HepG2 (cell line): ENCODE measurements at regions not wholly inside any gene's neighbourhood (a gene's known extent, or its start where the extent isn't known, plus 50 kb on each side); places are given as distances from the start of the nearest gene placed in this dataset.

Source experiments
- ATAC-seq: fragments of 200-7000 bp; cut with Tn5 transposase; 3 replicates; pipeline ENCODE4 v1.9.1; 2020; ENCODE audit warnings: mild to moderate bottlenecking, moderate library complexity
- BruUV-seq: library from RNA; stranded (reverse); fragments of 400-500 nt; replicated peaks from 2 replicates; lab custom pipeline; 2021; lab: Mats Ljungman, UMichigan
- CTCF ChIA-PET: fragments of 300-600 bp; formaldehyde crosslinking; extraction: SDS; loops from one replicate; lab custom pipeline; 2021; ENCODE audit warnings: low total read pairs, inconsistent platforms, low intra/inter-chr PET ratio; lab: Yijun Ruan, JAX
- POLR2A ChIA-PET: fragments of 350-600 bp; sonication (Branson Sonifier 250); formaldehyde crosslinking; loops from one replicate; lab custom pipeline; 2020; ENCODE audit warnings: antibody characterized with exemption, inconsistent platforms; lab: Yijun Ruan, JAX
- DNase-seq: peaks from one replicate; pipeline ENCODE4 v3.0.0-alpha.2; 2015; ENCODE audit warnings: low spot score
- FAIRE-seq: peaks from 3 replicates; lab custom pipeline; 2011; peaks lifted over from hg19 to GRCh38; lab: Jason Lieb, UNC
- H2AFZ ChIP-seq: one replicate; pipeline ENCODE4 v1.6.1; 2011; ENCODE audit warnings: low read length, inconsistent platforms
- H3K27ac ChIP-seq: fragments of 300-600 bp; 3 replicates; pipeline ENCODE4 v1.8.0; 2011; ENCODE audit warnings: mixed run types, mild to moderate bottlenecking, mixed read lengths, low read length, inconsistent platforms; ENCODE audit not compliant: insufficient read depth; ENCODE audit errors: extremely low read length
- H3K27me3 ChIP-seq, 2 experiments: fragments of 200-600 bp in 1 of 2; 2 replicates in 1 of 2; 3 replicates in 1 of 2; pipeline versions ENCODE4 v1.6.0 to v1.8.0; 2011; ENCODE audit warnings: low read length in 2 of 2, mild to moderate bottlenecking in 2 of 2, moderate library complexity in 2 of 2, inconsistent platforms in 1 of 2; ENCODE audit not compliant: insufficient read depth in 2 of 2, control insufficient read depth in 1 of 2
- H3K36me3 ChIP-seq, 2 experiments: fragments of 200-600 bp in 1 of 2; replicated peaks in 1 of 2; 2 replicates in 1 of 2; 3 replicates in 1 of 2; pipeline versions ENCODE4 v1.5.1 to v1.8.0; 2011; ENCODE audit warnings: low read length in 2 of 2, inconsistent platforms in 1 of 2; ENCODE audit not compliant: insufficient read depth in 2 of 2, control insufficient read depth in 1 of 2
- H3K4me1 ChIP-seq: 2 replicates; pipeline ENCODE4 v1.5.1; 2012; ENCODE audit warnings: low read length, inconsistent platforms; ENCODE audit not compliant: insufficient read depth
- H3K4me2 ChIP-seq: 2 replicates; pipeline ENCODE4 v1.6.0; 2011; ENCODE audit warnings: low read depth, low read length, inconsistent platforms
- H3K4me3 ChIP-seq, 3 experiments: fragments of 200-600 bp in 1 of 3; sonication (generic), shearing (Covaris generic) in 1 of 3; replicated peaks in 1 of 3; 2 replicates each; pipeline ENCODE4 v1.5.1; 2011 to 2016; ENCODE audit warnings: low read length in 3 of 3, inconsistent platforms in 2 of 3, low read depth in 2 of 3, mild to moderate bottlenecking in 2 of 3, control low read depth in 1 of 3, mixed read lengths in 1 of 3; ENCODE audit not compliant: insufficient read depth in 1 of 3
- H3K79me2 ChIP-seq: one replicate; pipeline ENCODE4 v1.6.1; 2011; ENCODE audit warnings: low read length, inconsistent platforms; ENCODE audit not compliant: insufficient read depth
- H3K9ac ChIP-seq: 2 replicates; pipeline ENCODE4 v1.6.0; 2011; ENCODE audit warnings: mild to moderate bottlenecking, low read depth, low read length, inconsistent platforms; ENCODE audit not compliant: insufficient read depth
- H3K9me3 ChIP-seq: 2 replicates; pipeline ENCODE4 v1.5.1; 2012; ENCODE audit warnings: mild to moderate bottlenecking, low read length
- H4K20me1 ChIP-seq: 2 replicates; pipeline ENCODE4 v1.6.0; 2011; ENCODE audit warnings: inconsistent platforms, mild to moderate bottlenecking, low read length, moderate library complexity; ENCODE audit not compliant: insufficient read depth
- ARID2 ChIP-seq: sonication (generic); formaldehyde crosslinking; IDR thresholded peaks from 2 replicates; pipeline ENCODE4 v1.8.1; 2022; ENCODE audit warnings: mild to moderate bottlenecking, missing genetic modification reagents, borderline replicate concordance
- ATRX ChIP-seq: sonication (generic); formaldehyde crosslinking; IDR thresholded peaks from 2 replicates; pipeline ENCODE4 v1.4.0; 2020; ENCODE audit warnings: missing genetic modification reagents, borderline replicate concordance
- GTF2F1 ChIP-seq: fragments of 150-350 bp; IDR thresholded peaks from 2 replicates; pipeline ENCODE4 v1.6.1; 2014; ENCODE audit warnings: low read length
- KAT7 ChIP-seq: IDR thresholded peaks from 2 replicates; pipeline ENCODE4 v1.6.1; 2018; ENCODE audit warnings: borderline replicate concordance, missing compliant biosample characterization
- KLF9 ChIP-seq: IDR thresholded peaks from 2 replicates; pipeline ENCODE4 v1.6.1; 2016; ENCODE audit warnings: low read depth
- MYNN ChIP-seq: sonication (generic); formaldehyde crosslinking; IDR thresholded peaks from 2 replicates; pipeline ENCODE4 v1.4.0; 2020; ENCODE audit warnings: mild to moderate bottlenecking, low read depth, missing genetic modification reagents
- PLRG1 ChIP-seq: fragments of 450-650 bp; conservative IDR thresholded peaks from 2 replicates; pipeline ENCODE4 v1.6.1; 2016
- RBAK ChIP-seq: sonication (generic); formaldehyde crosslinking; IDR thresholded peaks from 2 replicates; pipeline ENCODE4 v1.5.1; 2020; ENCODE audit warnings: mild to moderate bottlenecking, missing genetic modification reagents
- SMC3 ChIP-seq: IDR thresholded peaks from 2 replicates; pipeline ENCODE4 v1.6.1; 2011; ENCODE audit warnings: low read length, improper control_type of control experiment
- TEAD3 ChIP-seq: optimal IDR thresholded peaks from 2 replicates; pipeline ENCODE3; 2016; ENCODE audit warnings: borderline replicate concordance
- TSC22D2 ChIP-seq: sonication (generic); formaldehyde crosslinking; IDR thresholded peaks from 2 replicates; pipeline ENCODE4 v1.5.1; 2020; ENCODE audit warnings: missing genetic modification reagents, mild to moderate bottlenecking, borderline replicate concordance
- ZNF546 ChIP-seq: sonication (generic); formaldehyde crosslinking; conservative IDR thresholded peaks from 2 replicates; pipeline ENCODE4 v1.8.1; 2023; ENCODE audit warnings: mild to moderate bottlenecking, missing genetic modification reagents
- WGBS: methylation state at CpG from one replicate; pipeline ENCODE4 v1.1.6; 2017; ENCODE audit warnings: low lambda C conversion rate; 5-methylcytosine and 5-hydroxymethylcytosine counted together
- in situ Hi-C: cut with HindIII; loops from 2 replicates; pipeline ENCODE4 v1.10.0; 2017; ENCODE audit warnings: low pct_unique_long_range_greater_than_20kb; ENCODE audit not compliant: extremely low pct_ligation_motif_present
- intact Hi-C: fragments of 100-400 bp; cut with micrococcal nuclease; formaldehyde crosslinking; loops from one replicate; pipeline ENCODE4 v1.10.0; 2022; ENCODE audit not compliant: unreplicated experiment
- TF ChIP-seq, protein P1 (sequence below): sonication (generic); formaldehyde crosslinking; IDR thresholded peaks from 2 replicates; pipeline ENCODE4 v1.9.0; 2021; ENCODE audit warnings: missing genetic modification reagents, mild to moderate bottlenecking, borderline replicate concordance
- TF ChIP-seq, protein P2 (sequence below): sonication (generic); formaldehyde crosslinking; IDR thresholded peaks from 2 replicates; pipeline ENCODE4 v1.4.0; 2020; ENCODE audit warnings: missing genetic modification reagents
- TF ChIP-seq, protein P3 (sequence below): sonication (generic); formaldehyde crosslinking; IDR thresholded peaks from 2 replicates; pipeline ENCODE4 v1.8.1; 2022; ENCODE audit warnings: low read depth, mild to moderate bottlenecking, missing genetic modification reagents

DNA sequence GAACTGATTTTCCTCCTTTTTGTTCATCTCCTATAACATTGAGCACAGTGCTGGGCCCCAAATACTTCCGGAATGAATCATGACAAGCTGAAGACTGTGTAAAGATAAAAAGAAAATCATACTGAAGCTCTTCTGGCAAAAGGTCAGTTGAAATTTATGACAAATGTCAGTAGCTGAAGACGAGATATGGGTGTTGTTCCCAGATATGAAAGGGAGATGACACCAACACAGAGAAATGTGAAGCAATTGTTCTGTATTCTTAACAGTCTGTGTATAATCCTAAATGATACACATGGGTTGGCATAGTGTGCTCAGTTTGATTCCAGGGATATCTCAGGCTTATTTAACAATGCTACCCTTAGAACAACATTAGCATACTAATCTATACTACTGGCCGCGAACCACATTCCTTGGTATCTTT, 170.5 kb upstream of the PITX2 start:
- 51% methylated on average over 4 of the region's 4 CpGs for WGBS
- CTCF ChIA-PET, result no interaction called here
- no peak for FAIRE-seq

More for the DNA sequence above, 170.5 kb upstream of the PITX2 start:
- no peak overlapping the region for H3K4me3 ChIP-seq
- in situ Hi-C loops, result no loop called here
- no peaks in the 10 kb centered on the region for H3K79me2 ChIP-seq
- no peaks in the 10 kb centered on the region for H3K27me3 ChIP-seq
- H3K4me1 ChIP-seq, result no peaks in the 10 kb centered on the region
- no peaks in the 10 kb centered on the region for H3K9me3 ChIP-seq
- H3K27ac ChIP-seq, result no peak overlapping the region
- no peaks in the 10 kb centered on the region for H4K20me1 ChIP-seq
- ATAC-seq (no peak), DNase-seq (no peak)
- no TSS peak for BruUV-seq
- TF ChIP-seq, protein P1, sequence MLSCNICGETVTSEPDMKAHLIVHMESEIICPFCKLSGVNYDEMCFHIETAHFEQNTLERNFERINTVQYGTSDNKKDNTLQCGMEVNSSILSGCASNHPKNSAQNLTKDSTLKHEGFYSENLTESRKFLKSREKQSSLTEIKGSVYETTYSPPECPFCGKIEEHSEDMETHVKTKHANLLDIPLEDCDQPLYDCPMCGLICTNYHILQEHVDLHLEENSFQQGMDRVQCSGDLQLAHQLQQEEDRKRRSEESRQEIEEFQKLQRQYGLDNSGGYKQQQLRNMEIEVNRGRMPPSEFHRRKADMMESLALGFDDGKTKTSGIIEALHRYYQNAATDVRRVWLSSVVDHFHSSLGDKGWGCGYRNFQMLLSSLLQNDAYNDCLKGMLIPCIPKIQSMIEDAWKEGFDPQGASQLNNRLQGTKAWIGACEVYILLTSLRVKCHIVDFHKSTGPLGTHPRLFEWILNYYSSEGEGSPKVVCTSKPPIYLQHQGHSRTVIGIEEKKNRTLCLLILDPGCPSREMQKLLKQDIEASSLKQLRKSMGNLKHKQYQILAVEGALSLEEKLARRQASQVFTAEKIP (CRISPR knock-in tag), result no peak
- TF ChIP-seq KAT7 (CRISPR knock-in tag) (no peak), SMC3 (no peak), ARID2 (CRISPR knock-in tag) (no peak), RBAK (CRISPR knock-in tag) (no peak), PLRG1 (no peak), GTF2F1 (no peak), MYNN (CRISPR knock-in tag) (no peak), ZNF546 (CRISPR knock-in tag) (no peak), KLF9 (CRISPR knock-in tag) (no peak), TSC22D2 (CRISPR knock-in tag) (no peak), TEAD3 (no peak), ATRX (CRISPR knock-in tag) (no peak)
- TF ChIP-seq, protein P2, sequence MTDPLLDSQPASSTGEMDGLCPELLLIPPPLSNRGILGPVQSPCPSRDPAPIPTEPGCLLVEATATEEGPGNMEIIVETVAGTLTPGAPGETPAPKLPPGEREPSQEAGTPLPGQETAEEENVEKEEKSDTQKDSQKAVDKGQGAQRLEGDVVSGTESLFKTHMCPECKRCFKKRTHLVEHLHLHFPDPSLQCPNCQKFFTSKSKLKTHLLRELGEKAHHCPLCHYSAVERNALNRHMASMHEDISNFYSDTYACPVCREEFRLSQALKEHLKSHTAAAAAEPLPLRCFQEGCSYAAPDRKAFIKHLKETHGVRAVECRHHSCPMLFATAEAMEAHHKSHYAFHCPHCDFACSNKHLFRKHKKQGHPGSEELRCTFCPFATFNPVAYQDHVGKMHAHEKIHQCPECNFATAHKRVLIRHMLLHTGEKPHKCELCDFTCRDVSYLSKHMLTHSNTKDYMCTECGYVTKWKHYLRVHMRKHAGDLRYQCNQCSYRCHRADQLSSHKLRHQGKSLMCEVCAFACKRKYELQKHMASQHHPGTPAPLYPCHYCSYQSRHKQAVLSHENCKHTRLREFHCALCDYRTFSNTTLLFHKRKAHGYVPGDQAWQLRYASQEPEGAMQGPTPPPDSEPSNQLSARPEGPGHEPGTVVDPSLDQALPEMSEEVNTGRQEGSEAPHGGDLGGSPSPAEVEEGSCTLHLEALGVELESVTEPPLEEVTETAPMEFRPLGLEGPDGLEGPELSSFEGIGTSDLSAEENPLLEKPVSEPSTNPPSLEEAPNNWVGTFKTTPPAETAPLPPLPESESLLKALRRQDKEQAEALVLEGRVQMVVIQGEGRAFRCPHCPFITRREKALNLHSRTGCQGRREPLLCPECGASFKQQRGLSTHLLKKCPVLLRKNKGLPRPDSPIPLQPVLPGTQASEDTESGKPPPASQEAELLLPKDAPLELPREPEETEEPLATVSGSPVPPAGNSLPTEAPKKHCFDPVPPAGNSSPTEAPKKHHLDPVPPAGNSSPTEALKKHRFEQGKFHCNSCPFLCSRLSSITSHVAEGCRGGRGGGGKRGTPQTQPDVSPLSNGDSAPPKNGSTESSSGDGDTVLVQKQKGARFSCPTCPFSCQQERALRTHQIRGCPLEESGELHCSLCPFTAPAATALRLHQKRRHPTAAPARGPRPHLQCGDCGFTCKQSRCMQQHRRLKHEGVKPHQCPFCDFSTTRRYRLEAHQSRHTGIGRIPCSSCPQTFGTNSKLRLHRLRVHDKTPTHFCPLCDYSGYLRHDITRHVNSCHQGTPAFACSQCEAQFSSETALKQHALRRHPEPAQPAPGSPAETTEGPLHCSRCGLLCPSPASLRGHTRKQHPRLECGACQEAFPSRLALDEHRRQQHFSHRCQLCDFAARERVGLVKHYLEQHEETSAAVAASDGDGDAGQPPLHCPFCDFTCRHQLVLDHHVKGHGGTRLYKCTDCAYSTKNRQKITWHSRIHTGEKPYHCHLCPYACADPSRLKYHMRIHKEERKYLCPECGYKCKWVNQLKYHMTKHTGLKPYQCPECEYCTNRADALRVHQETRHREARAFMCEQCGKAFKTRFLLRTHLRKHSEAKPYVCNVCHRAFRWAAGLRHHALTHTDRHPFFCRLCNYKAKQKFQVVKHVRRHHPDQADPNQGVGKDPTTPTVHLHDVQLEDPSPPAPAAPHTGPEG (CRISPR knock-in tag), result no peak
- TF ChIP-seq, protein P3, sequence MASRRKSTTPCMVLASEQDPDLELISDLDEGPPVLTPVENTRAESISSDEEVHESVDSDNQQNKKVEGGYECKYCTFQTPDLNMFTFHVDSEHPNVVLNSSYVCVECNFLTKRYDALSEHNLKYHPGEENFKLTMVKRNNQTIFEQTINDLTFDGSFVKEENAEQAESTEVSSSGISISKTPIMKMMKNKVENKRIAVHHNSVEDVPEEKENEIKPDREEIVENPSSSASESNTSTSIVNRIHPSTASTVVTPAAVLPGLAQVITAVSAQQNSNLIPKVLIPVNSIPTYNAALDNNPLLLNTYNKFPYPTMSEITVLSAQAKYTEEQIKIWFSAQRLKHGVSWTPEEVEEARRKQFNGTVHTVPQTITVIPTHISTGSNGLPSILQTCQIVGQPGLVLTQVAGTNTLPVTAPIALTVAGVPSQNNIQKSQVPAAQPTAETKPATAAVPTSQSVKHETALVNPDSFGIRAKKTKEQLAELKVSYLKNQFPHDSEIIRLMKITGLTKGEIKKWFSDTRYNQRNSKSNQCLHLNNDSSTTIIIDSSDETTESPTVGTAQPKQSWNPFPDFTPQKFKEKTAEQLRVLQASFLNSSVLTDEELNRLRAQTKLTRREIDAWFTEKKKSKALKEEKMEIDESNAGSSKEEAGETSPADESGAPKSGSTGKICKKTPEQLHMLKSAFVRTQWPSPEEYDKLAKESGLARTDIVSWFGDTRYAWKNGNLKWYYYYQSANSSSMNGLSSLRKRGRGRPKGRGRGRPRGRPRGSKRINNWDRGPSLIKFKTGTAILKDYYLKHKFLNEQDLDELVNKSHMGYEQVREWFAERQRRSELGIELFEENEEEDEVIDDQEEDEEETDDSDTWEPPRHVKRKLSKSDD (CRISPR knock-in tag), result no peak
- no peak overlapping the region for H3K9ac ChIP-seq
- H3K36me3 ChIP-seq, result no peaks in the 10 kb centered on the region
- no peak overlapping the region for H2AFZ ChIP-seq
- POLR2A ChIA-PET, result no interaction called here
- no peak overlapping the region for H3K4me2 ChIP-seq
- intact Hi-C loops, result no loop called here
